HFFc6 (cell line): ENCODE measurements at regions not wholly inside any gene's neighbourhood (a gene's known extent, or its start where the extent isn't known, plus 50 kb on each side); places are given as distances from the start of the nearest gene placed in this dataset.
A peak's percentile ranks its signal among the peaks of the same experiment; 100 is the strongest.

Source experiments
- DNase-seq: peaks from one replicate; pipeline ENCODE4 v3.0.0-alpha.2; 2018
- H3K27ac Mint-ChIP-seq: 2 replicates; pipeline ENCODE4 v1.8.0; 2020; ENCODE audit warnings: mild to moderate bottlenecking, mixed read lengths
- H3K27me3 Mint-ChIP-seq: 2 replicates; pipeline ENCODE4 v1.8.0; 2021; ENCODE audit warnings: mild to moderate bottlenecking, moderate library complexity, mixed read lengths; ENCODE audit not compliant: insufficient read depth
- H3K36me3 Mint-ChIP-seq: 2 replicates; pipeline ENCODE4 v1.8.0; 2021; ENCODE audit warnings: low read depth, mixed read lengths
- H3K4me1 Mint-ChIP-seq: 2 replicates; pipeline ENCODE4 v1.8.0; 2020; ENCODE audit warnings: low read depth, mixed read lengths
- H3K4me3 Mint-ChIP-seq: 2 replicates; pipeline ENCODE4 v1.8.0; 2020; ENCODE audit warnings: mild to moderate bottlenecking, moderate library complexity, mixed read lengths
- H3K9me3 Mint-ChIP-seq: 2 replicates; pipeline ENCODE4 v1.8.0; 2020; ENCODE audit warnings: mild to moderate bottlenecking, mixed read lengths
- TF ChIP-seq, protein P1 (sequence below): fragments of 200-600 bp; sonication (generic); IDR thresholded peaks from 2 replicates; pipeline ENCODE4 v1.5.0; 2021; ENCODE audit warnings: antibody characterized with exemption, mild to moderate bottlenecking

DNA sequence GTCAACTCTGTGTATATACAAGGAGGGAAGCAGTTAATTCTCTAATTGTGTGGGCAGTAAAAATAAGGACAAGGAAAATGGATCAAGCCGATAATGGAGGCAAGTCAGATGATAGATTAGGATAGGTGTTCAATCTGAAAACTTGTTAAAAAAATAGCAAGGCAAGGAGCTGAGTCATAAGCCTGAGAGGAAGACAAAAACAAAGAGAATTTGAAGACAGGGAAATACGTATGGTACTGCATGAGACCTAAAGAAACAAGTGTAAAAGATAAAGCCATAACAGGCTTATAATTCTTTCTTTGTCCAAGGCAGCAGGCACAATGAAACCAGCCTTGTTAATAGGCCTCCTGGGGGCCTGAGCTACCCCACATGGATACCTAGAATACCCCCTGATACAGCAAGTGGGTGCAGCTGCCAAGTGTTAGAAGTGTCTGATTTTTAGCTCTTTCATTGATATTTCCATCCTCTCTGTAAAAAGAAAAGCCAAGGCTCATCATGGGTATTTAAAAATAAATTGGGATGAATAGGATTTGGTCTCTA, 1570.6 kb upstream of the LRRTM3 start:
- DNase-seq, result no peak
- peaks cover 47% of the 10 kb centered on the region for H3K9me3 Mint-ChIP-seq
- H3K4me1 Mint-ChIP-seq, result no peaks in the 10 kb centered on the region
- H3K4me3 Mint-ChIP-seq, result no peak overlapping the region
- H3K36me3 Mint-ChIP-seq, result no peaks in the 10 kb centered on the region; the same call in 1 of the 2 replicates
- TF ChIP-seq, protein P1, sequence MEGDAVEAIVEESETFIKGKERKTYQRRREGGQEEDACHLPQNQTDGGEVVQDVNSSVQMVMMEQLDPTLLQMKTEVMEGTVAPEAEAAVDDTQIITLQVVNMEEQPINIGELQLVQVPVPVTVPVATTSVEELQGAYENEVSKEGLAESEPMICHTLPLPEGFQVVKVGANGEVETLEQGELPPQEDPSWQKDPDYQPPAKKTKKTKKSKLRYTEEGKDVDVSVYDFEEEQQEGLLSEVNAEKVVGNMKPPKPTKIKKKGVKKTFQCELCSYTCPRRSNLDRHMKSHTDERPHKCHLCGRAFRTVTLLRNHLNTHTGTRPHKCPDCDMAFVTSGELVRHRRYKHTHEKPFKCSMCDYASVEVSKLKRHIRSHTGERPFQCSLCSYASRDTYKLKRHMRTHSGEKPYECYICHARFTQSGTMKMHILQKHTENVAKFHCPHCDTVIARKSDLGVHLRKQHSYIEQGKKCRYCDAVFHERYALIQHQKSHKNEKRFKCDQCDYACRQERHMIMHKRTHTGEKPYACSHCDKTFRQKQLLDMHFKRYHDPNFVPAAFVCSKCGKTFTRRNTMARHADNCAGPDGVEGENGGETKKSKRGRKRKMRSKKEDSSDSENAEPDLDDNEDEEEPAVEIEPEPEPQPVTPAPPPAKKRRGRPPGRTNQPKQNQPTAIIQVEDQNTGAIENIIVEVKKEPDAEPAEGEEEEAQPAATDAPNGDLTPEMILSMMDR, result no peak
- H3K27me3 Mint-ChIP-seq, result no peaks in the 10 kb centered on the region; the same call in 1 of the 2 replicates
- no peak overlapping the region for H3K27ac Mint-ChIP-seq

DNA sequence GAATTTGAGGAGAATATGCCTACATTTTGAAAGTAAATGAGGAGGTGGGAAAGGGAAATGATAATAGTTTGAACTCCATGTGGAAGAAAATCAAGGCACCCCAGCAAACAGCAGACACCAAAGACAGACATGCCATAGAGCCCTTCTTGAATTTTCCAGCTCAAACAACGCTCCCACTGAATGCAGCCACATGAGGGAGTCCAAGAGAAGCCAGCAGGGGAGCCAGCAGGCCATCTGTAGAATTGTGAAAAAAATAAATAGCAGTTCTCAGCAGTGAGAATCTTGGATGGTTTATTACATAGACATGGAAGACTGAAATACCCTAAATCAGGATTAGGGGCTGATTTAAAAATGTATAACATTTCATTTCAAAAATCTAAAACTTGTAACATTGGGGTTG, 1567.3 kb upstream of the LRRTM3 start:
- Mint-ChIP-seq H3K36me3 (no peaks in the 10 kb centered on the region; the same call in 1 of the 2 replicates), H3K4me3 (no peak overlapping the region), H3K27me3 (no peaks in the 10 kb centered on the region; the same call in 1 of the 2 replicates), H3K27ac (no peak overlapping the region), H3K9me3 (peaks cover 45% of the 10 kb centered on the region), H3K4me1 (no peaks in the 10 kb centered on the region)
- no peak for DNase-seq
- TF ChIP-seq, protein P1, result peak; percentile 9; the same call in 1 of the 2 replicates

DNA sequence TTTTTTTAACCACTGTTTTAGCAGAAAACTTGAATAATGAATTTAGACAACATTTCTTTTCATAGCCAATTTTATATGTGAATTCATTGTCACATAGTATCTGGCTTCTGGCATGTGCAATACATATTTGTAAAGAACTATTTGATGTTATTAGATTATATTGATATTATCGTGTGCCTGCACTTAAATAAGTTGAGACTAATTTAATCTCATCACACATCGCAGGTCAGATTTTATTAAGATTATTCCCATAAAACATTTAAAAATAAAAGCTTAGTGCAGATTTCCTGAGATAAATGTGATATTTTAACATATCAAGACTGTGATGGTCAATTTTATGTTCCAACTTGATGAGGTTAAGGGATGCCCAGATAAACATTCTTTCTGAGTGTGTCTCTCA, 1565.3 kb upstream of the LRRTM3 start:
- no peak for DNase-seq
- no peak overlapping the region for H3K27ac Mint-ChIP-seq
- no peaks in the 10 kb centered on the region; the same call in 1 of the 2 replicates for H3K36me3 Mint-ChIP-seq
- H3K4me3 Mint-ChIP-seq, result no peak overlapping the region
- no peaks in the 10 kb centered on the region; the same call in 1 of the 2 replicates for H3K27me3 Mint-ChIP-seq
- TF ChIP-seq, protein P1, result no peak
- H3K9me3 Mint-ChIP-seq, result peaks cover 38% of the 10 kb centered on the region
- H3K4me1 Mint-ChIP-seq, result no peaks in the 10 kb centered on the region

DNA sequence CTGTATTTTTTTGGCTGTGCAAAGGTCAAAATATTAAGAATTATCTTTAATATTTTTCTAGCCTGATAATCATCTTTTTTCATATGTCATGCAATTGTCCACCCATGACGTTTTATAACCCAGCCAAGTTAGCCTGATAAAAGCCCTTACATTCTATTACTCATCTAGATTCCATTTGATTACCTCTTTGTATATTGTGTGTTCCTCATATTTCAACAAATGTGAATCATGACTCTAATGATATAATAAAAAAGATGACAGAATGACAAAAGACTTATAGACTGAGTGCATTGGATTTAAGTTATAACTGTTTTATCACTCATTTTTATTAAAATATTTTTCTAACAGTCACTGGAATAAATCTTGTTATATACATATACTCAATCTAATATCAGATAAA, 1560.0 kb upstream of the LRRTM3 start:
- TF ChIP-seq, protein P1, result no peak
- Mint-ChIP-seq H3K4me3 (no peak overlapping the region), H3K9me3 (peaks cover 40% of the 10 kb centered on the region), H3K36me3 (no peaks in the 10 kb centered on the region), H3K27me3 (no peaks in the 10 kb centered on the region; the same call in 1 of the 2 replicates), H3K4me1 (no peaks in the 10 kb centered on the region), H3K27ac (no peak overlapping the region)
- no peak for DNase-seq

DNA sequence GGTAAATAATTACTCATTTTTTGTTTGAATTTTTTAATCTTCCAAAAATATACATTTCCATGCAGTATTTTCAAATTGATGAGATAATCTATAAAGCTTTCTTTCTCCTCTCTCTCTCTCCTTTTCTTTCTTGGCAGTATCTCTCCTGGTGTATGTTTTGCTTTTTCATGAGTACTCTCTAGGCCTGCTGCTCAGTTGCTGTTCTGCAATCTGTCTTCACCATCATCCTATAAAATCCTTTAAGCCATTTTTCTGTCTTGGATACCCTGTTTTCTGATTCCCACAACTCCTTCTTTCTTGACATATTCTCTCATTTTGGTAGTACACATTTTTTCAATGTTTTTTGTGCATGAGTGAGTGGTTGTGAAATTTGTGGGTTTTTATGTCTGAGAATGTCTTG, 1558.1 kb upstream of the LRRTM3 start:
- Mint-ChIP-seq H3K4me1 (no peaks in the 10 kb centered on the region), H3K4me3 (no peak overlapping the region), H3K9me3 (peaks cover 37% of the 10 kb centered on the region), H3K27ac (no peak overlapping the region), H3K36me3 (no peaks in the 10 kb centered on the region), H3K27me3 (no peaks in the 10 kb centered on the region; the same call in 1 of the 2 replicates)
- no peak for DNase-seq
- TF ChIP-seq, protein P1, result no peak
